Pancreas (tissue), 10 donors: ENCODE measurements at regions not wholly inside any gene's neighbourhood (a gene's known extent, or its start where the extent isn't known, plus 50 kb on each side); places are given as distances from the start of the nearest gene placed in this dataset.

Experiments
- ATAC-seq, 4 donors: fragments of 200-7000 bp; cut with Tn5 transposase; one replicate each; pipeline versions ENCODE4 v1.8.0 to v1.9.1; 2020; ENCODE audit warnings: mild to moderate bottlenecking in 4 of 4, moderate library complexity in 4 of 4
- DNase-seq, 6 donors: peaks; one replicate each; pipeline ENCODE4 v3.0.0-alpha.2; 2020
- FAIRE-seq: peaks from 2 replicates; lab custom pipeline; 2012; peaks lifted over from hg19 to GRCh38; lab: Jason Lieb, UNC
- H3K27ac ChIP-seq, 4 donors: fragments of 200-600 bp; sonication (generic); 1 replicate in 3 of 4; 2 replicates in 1 of 4; pipeline versions ENCODE4 v1.5.0 to v1.8.0; 2020
- H3K27me3 ChIP-seq, 4 donors: fragments of 200-600 bp; one replicate each; pipeline ENCODE4 v1.8.0; 2021
- H3K36me3 ChIP-seq, 3 donors: fragments of 200-600 bp; sonication (generic) in 1 of 3; one replicate each; pipeline versions ENCODE4 v1.5.0 to v1.8.0; 2020 to 2021
- H3K4me1 ChIP-seq, 3 donors: fragments of 200-600 bp; one replicate each; pipeline ENCODE4 v1.8.0; 2021
- H3K4me3 ChIP-seq, 4 donors: fragments of 200-600 bp; sonication (generic) in 2 of 4; one replicate each; pipeline versions ENCODE4 v1.5.0 to v1.8.0; 2020 to 2021
- H3K9me3 ChIP-seq, 4 donors: fragments of 200-600 bp; one replicate each; pipeline ENCODE4 v1.8.0; 2021
- CTCF ChIP-seq, 4 donors: fragments of 200-600 bp; sonication (generic) in 3 of 4; IDR thresholded peaks; one replicate each; pipeline versions ENCODE4 v1.5.0 to v1.8.0; 2021; ENCODE audit warnings: antibody characterized with exemption in 4 of 4
- WGBS, 2 donors: extraction: QIAGEN DNeasy Blood & Tissue Kit; methylation state at CpG; one replicate each; pipeline ENCODE4 v1.1.7; 2013; 5-methylcytosine and 5-hydroxymethylcytosine counted together
- intact Hi-C, 3 donors: fragments of 100-400 bp; cut with DNase I; formaldehyde crosslinking; loops; one replicate each; pipeline versions ENCODE4 v1.11.1 to v1.14.2; 2022
- donor health status: healthy with polysubstance abuse.
- donor health status: DM: no; HTN: no; CAD: no; lungs with moderate emphysema.
- donor health status: DM: no; HTN: no; CAD: no.
- donor health status: control.
- donor health status: control.
- donor health status: Bipolar disorder and iron deficiency.
- donor health status: DM: yes; HTN: yes; CAD: no.
- donor health status: DM: no; HTN: no; CAD: no.
- donor health status: DM: no; HTN: no; CAD: no.
- donor health status: DM: yes; HTN: yes; CAD: no.

GRCh38 chrX:150253959-150254620, 109.0 kb upstream of the MAMLD1 start:
- 84 to 88% methylated on average over 7 of the region's 7 CpGs for WGBS, 2 donors
- intact Hi-C loops, result no loop called here
- no peaks in the 10 kb centered on the region for H3K27me3 ChIP-seq
- no peaks in the 10 kb centered on the region for H3K4me1 ChIP-seq
- no peak overlapping the region for H3K4me3 ChIP-seq
- no peak overlapping the region for H3K27ac ChIP-seq
- no peaks in the 10 kb centered on the region for H3K9me3 ChIP-seq
- ATAC-seq, result no peak
- H3K36me3 ChIP-seq, result no peaks in the 10 kb centered on the region
- no peak for DNase-seq
- FAIRE-seq, result no peak
- TF ChIP-seq CTCF (IDR thresholded peaks at IDR 0.05), result no peak

DNA sequence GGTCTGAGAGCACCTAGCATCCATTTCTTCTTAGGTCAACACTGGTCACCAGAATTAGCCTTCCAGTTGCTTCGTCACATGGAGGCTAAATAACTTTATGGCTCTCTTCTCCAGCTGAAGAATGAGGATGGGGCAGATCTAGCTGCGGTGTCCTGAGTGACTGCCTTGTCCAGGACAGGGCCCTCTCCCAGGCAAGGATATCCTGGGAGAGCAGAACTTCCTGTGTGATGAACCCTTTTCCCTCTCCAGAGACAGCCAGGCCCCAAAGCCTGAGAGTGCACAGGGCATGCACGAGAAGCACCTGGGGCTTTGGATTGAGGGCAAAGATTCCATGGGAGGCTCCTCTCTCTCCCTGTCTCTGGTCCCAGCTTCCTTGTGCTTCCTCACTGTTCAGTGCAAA, 108.2 kb upstream of the MAMLD1 start:
- no peak for TF ChIP-seq CTCF (IDR thresholded peaks at IDR 0.05)
- FAIRE-seq (no peak), ATAC-seq (no peak), DNase-seq (no peak)
- no peaks in the 10 kb centered on the region for H3K4me1 ChIP-seq
- intact Hi-C loops, result no loop called here
- H3K4me3 ChIP-seq, result no peak overlapping the region
- no peaks in the 10 kb centered on the region for H3K36me3 ChIP-seq
- no peaks in the 10 kb centered on the region for H3K9me3 ChIP-seq
- no peaks in the 10 kb centered on the region for H3K27me3 ChIP-seq
- H3K27ac ChIP-seq, result no peak overlapping the region
- 72 to 90% methylated on average over 3 of the region's 3 CpGs for WGBS, 2 donors

- Histone ChIP-seq H3K27me3 (no peaks in the 10 kb centered on the region), H3K36me3 (no peaks in the 10 kb centered on the region), H3K4me1 (no peaks in the 10 kb centered on the region), H3K27ac (no peak overlapping the region), H3K9me3 (no peaks in the 10 kb centered on the region), H3K4me3 (no peak overlapping the region)
- DNase-seq (no peak), ATAC-seq (no peak), FAIRE-seq (no peak)
- no peak for TF ChIP-seq CTCF (IDR thresholded peaks at IDR 0.05)
- intact Hi-C loops, result no loop called here
- 69 to 82% methylated on average over 9 of the region's 9 CpGs for WGBS, 2 donors
Observed at GRCh38 chrX:150255441-150256296, 107.4 kb upstream of the MAMLD1 start.

GRCh38 chrX:150256297-150256650, 106.8 kb upstream of the MAMLD1 start:
- H3K27me3 ChIP-seq, result no peaks in the 10 kb centered on the region
- ATAC-seq (no peak), FAIRE-seq (no peak), DNase-seq (no peak)
- 84 to 95% methylated on average over 2 of the region's 2 CpGs for WGBS, 2 donors
- no peak overlapping the region for H3K4me3 ChIP-seq
- H3K9me3 ChIP-seq, result no peaks in the 10 kb centered on the region
- intact Hi-C loops, result no loop called here
- no peaks in the 10 kb centered on the region for H3K36me3 ChIP-seq
- no peaks in the 10 kb centered on the region for H3K4me1 ChIP-seq
- no peak for TF ChIP-seq CTCF (IDR thresholded peaks at IDR 0.05)
- H3K27ac ChIP-seq, result no peak overlapping the region
